HG02943 (cell line): ENCODE measurements at regions not wholly inside any gene's neighbourhood (a gene's known extent, or its start where the extent isn't known, plus 50 kb on each side); places are given as distances from the start of the nearest gene placed in this dataset.
"Not testable (repeated sequence)": the region's sequence is repeated elsewhere in the genome, so short reads cannot be mapped to it uniquely, and the experiment has no call there.

Experiments
- ATAC-seq: cut with Tn5 transposase; IDR thresholded peaks from one replicate; pipeline ENCODE4 v1.9.1; 2021; ENCODE audit warnings: mild to moderate bottlenecking, low read depth, moderate library complexity; ENCODE audit not compliant: unreplicated experiment

GRCh38 chr1:91207691-91208090 lies 185.9 kb upstream of the ZNF644 start:
- ATAC-seq = not testable (repeated sequence)

GRCh38 chr1:91204150-91204549 lies 182.3 kb upstream of the ZNF644 start:
- not testable (repeated sequence) for ATAC-seq

GRCh38 chr1:91201694-91202093 lies 179.9 kb upstream of the ZNF644 start:
- no peak for ATAC-seq

- no peak for ATAC-seq
Measured at GRCh38 chr1:91201176-91201575, 179.3 kb upstream of the ZNF644 start.

- no peak for ATAC-seq
Measured at GRCh38 chr1:91200675-91201074, 178.8 kb upstream of the ZNF644 start.

- no peak for ATAC-seq
Measured at GRCh38 chr1:91199988-91200387, 178.2 kb upstream of the ZNF644 start.

DNA sequence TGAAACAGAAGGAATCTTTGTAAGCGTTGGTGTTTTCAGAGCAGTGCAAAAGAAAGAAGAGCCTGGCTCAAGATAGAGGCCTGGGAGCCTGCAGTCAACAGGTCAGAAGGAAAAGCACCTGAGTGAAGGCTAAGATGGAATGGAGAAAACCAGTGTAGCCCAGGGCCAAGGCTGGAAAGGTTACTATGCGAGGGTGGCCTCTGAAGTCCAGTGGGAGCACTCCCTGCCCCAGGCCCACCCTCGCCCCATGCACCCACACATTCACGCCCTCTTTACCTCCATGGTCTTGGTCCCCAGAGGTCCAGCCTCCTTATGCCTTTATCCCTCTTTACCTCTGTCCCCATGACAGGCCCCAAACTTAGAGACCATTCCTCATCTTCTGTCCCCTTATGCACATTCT lies 169.2 kb upstream of the ZNF644 start:
- no peak for ATAC-seq

GRCh38 chr1:91189096-91189495 lies 167.3 kb upstream of the ZNF644 start:
- ATAC-seq = no peak

GRCh38 chr1:91182807-91183206 lies 161.0 kb upstream of the ZNF644 start:
- ATAC-seq = not testable (repeated sequence)

DNA sequence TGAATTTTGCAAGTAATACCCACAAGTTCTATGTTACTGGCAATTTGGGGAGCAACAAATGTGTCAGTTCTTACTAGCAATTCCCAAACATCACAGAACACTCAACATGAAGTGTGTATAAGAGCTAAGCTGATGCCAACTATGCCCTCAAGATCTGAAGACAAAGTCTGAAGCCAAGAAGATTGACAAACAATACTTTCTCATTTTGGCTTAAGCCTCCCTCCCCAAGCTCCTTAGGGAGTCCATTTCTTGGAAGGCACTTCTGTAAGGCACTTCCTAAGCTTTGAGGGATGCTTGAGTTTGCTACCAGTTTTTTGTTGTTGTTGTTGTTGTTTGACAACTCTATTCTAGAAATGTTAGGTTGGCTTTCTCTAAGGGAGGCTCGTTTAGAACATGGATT lies 154.4 kb upstream of the ZNF644 start:
- no peak for ATAC-seq

DNA sequence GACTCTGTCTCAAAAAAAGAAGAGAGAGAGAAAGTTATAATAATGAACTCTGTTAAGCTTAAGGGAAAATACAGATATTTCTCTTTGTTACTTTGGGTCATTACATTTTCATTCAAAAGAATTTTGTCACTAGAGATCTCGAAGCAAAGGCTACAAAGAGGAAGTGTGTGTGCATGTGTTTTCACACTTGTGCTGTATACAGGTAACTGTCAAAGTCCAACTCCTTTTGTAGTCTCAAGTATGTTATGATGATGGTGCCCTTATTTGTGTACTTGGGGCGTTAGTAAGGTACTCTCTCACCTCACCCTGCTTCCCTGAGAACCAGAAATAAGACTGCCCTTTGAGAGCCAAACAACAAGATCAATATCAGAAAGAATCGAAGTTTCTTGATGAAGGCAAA lies 152.9 kb upstream of the ZNF644 start:
- no peak for ATAC-seq

DNA sequence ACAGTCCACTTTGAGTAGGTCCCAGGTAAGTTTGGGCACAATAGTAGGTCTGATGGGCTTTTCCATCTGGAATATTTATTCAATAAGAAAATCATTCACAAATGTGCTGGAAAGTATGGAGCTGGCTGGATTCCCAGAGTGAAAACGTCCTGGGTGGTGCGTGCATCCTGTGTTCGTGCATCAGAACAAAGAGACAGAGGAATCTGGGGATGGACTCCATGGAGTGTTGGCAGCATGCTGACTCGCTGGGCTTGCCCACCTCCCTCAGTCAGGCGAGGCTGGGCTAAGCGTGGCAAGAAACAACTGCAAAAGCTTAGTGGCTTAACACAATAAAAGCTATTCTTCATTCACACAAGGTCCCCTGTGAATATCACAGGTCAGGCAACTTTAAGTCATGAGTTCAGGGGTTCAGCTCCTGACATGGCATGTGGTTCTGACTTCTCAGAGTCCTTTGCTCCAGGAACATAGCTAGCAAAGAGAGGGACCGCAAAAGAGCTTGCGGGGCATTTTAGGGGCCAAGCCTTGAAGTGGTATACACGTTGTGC lies 151.6 kb upstream of the ZNF644 start:
- ATAC-seq = no peak

GRCh38 chr1:91172541-91172940 lies 150.7 kb upstream of the ZNF644 start:
- ATAC-seq = no peak

GRCh38 chr1:91171898-91172297 lies 150.1 kb upstream of the ZNF644 start:
- ATAC-seq = no peak

- ATAC-seq = no peak
Measured at GRCh38 chr1:91170571-91170970, 148.7 kb upstream of the ZNF644 start.

DNA sequence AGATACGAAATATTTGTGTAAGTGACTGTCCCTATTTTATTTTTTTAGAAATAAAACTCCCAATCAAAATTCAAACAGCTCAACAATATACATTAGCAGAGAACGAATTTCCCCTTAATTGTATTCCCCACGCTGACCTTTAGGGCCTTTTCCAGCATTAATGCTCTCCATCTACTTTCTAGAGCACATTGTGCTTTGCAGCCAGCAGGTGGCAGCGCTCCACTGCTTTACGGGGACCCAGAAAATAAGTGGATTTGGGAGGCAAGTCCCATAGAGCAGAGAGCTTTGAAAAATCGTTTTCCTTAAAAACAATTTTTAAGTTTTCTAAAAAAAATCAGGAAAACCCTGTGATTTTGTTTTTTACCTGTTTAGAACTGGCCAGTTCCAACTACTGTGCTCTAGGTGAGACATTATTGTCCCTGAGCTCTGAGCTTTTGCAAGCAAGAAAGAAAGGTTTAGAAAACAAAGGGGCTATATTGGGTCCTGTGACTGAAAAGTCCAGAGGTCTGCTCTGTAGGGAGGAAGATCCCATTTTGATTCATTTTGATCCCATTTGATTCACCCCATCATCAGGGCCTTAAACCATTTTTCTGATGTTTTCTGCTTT lies 144.4 kb upstream of the ZNF644 start:
- ATAC-seq = no peak

- peak; percentile 92 for ATAC-seq
Measured at GRCh38 chr1:91165033-91165654, 143.3 kb upstream of the ZNF644 start.

DNA sequence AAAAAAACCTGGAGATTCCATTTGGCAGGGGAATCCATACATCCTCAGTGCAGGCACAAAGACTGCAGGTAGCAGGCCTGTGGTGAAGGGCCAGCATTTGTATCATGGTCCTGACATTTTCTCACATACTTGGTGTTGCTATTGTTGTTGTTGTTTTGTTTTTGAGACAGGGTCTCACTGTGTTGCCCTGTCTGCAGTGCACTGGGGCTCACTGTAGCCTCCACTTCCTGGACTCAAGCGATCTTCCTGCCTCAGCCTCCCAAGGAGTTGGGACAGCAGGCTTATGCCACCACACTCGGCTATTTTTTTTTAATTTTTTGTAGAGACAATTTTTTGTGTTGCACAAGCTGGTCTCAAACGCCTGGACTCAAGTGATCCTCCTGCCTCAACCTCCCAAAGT lies 140.8 kb upstream of the ZNF644 start:
- no peak for ATAC-seq

GRCh38 chr1:91161749-91162148 lies 139.9 kb upstream of the ZNF644 start:
- ATAC-seq = no peak

GRCh38 chr1:91161166-91161565 lies 139.3 kb upstream of the ZNF644 start:
- ATAC-seq = no peak

- ATAC-seq = no peak
Measured at GRCh38 chr1:91160363-91161075, 138.7 kb upstream of the ZNF644 start.

GRCh38 chr1:91153341-91153740 lies 131.5 kb upstream of the ZNF644 start:
- no peak for ATAC-seq
